PC-9 (cell line): ENCODE measurements at regions not wholly inside any gene's neighbourhood (a gene's known extent, or its start where the extent isn't known, plus 50 kb on each side); places are given as distances from the start of the nearest gene placed in this dataset.

Source experiments
- BruUV-seq: library from RNA; stranded (reverse); fragments of 400-500 nt; replicated peaks from 2 replicates; lab custom pipeline; 2021; lab: Mats Ljungman, UMichigan
- CTCF ChIA-PET: fragments of 300-600 bp; sonication (Branson Sonifier 250); formaldehyde crosslinking; loops from one replicate; lab custom pipeline; 2022; ENCODE audit warnings: antibody characterized with exemption; lab: Charles Lee
- POLR2A ChIA-PET: fragments of 300-600 bp; sonication (Branson Sonifier 250); formaldehyde crosslinking; loops from one replicate; lab custom pipeline; 2022; ENCODE audit warnings: antibody characterized with exemption; ENCODE audit not compliant: unreplicated experiment; lab: Charles Lee
- DNase-seq, 2 experiments: peaks; one replicate each; pipeline versions ENCODE4 v3.0.0 to v3.0.0-alpha.2; 2015 to 2022; ENCODE audit warnings: mixed read lengths in 1 of 2
- H2AFZ ChIP-seq: fragments of 200-600 bp; sonication (generic); 2 replicates; pipeline ENCODE4 v1.8.1; 2017; ENCODE audit warnings: antibody characterized with exemption
- H3F3A ChIP-seq: fragments of 200-600 bp; sonication (generic); 2 replicates; pipeline ENCODE4 v1.8.1; 2017; ENCODE audit warnings: antibody characterized with exemption, mild to moderate bottlenecking, low read depth; ENCODE audit not compliant: insufficient read depth
- H3K27ac ChIP-seq: fragments of 200-600 bp; sonication (generic); 2 replicates; pipeline ENCODE4 v1.6.1; 2016; ENCODE audit warnings: mixed run types
- H3K27me3 ChIP-seq: fragments of 200-600 bp; sonication (generic); 2 replicates; pipeline ENCODE4 v1.6.1; 2016; ENCODE audit warnings: low read depth, mixed run types; ENCODE audit not compliant: insufficient read depth
- H3K36me3 ChIP-seq: fragments of 200-600 bp; sonication (generic); 2 replicates; pipeline ENCODE4 v1.6.1; 2016; ENCODE audit warnings: low read depth, mixed run types
- H3K4me1 ChIP-seq: fragments of 200-600 bp; sonication (generic); replicated peaks from 2 replicates; pipeline ENCODE4 v1.6.1; 2016; ENCODE audit warnings: mixed run types; ENCODE audit not compliant: insufficient read depth
- H3K4me2 ChIP-seq: fragments of 200-600 bp; sonication (generic); 2 replicates; pipeline ENCODE4 v1.6.1; 2017; ENCODE audit warnings: mixed run types
- H3K4me3 ChIP-seq: fragments of 200-600 bp; sonication (generic); 2 replicates; pipeline ENCODE4 v1.6.1; 2016; ENCODE audit warnings: mixed run types
- H3K79me2 ChIP-seq: fragments of 200-600 bp; sonication (generic); 2 replicates; pipeline ENCODE4 v1.6.1; 2017; ENCODE audit warnings: low read depth, mixed run types
- H3K9me2 ChIP-seq: fragments of 200-600 bp; sonication (generic); 2 replicates; pipeline ENCODE4 v1.8.1; 2017; ENCODE audit warnings: mild to moderate bottlenecking; ENCODE audit not compliant: insufficient read depth
- H3K9me3 ChIP-seq: fragments of 200-600 bp; sonication (generic); 2 replicates; pipeline ENCODE4 v1.8.1; 2016; ENCODE audit warnings: low read depth; ENCODE audit not compliant: insufficient read depth
- H4K20me1 ChIP-seq: fragments of 200-600 bp; sonication (generic); 2 replicates; pipeline ENCODE4 v1.8.1; 2017; ENCODE audit not compliant: insufficient read depth
- CTCF ChIP-seq: fragments of 200-600 bp; sonication (generic); conservative IDR thresholded peaks from 2 replicates; pipeline ENCODE4 v1.6.1; 2017; ENCODE audit warnings: mixed run types, antibody characterized with exemption, mild to moderate bottlenecking, moderate library complexity
- EZH2 ChIP-seq: fragments of 200-600 bp; sonication (generic); IDR thresholded peaks from 2 replicates; pipeline ENCODE4 v1.8.0; 2017; ENCODE audit warnings: antibody characterized with exemption, low read depth
- intact Hi-C: fragments of 100-400 bp; cut with micrococcal nuclease; formaldehyde crosslinking; loops from one replicate; pipeline ENCODE4 v1.10.0; 2022; ENCODE audit not compliant: unreplicated experiment

GRCh38 chr2:215521031-215521430, 85.2 kb upstream of the FN1 start:
- Histone ChIP-seq H2AFZ (no peak overlapping the region), H3K9me2 (no peaks in the 10 kb centered on the region), H3K36me3 (no peaks in the 10 kb centered on the region), H4K20me1 (no peaks in the 10 kb centered on the region), H3K27me3 (no peaks in the 10 kb centered on the region), H3K4me1 (no peaks in the 10 kb centered on the region), H3K27ac (no peak overlapping the region), H3K79me2 (no peaks in the 10 kb centered on the region), H3F3A (no peaks in the 10 kb centered on the region), H3K4me2 (no peak overlapping the region), H3K4me3 (no peak overlapping the region), H3K9me3 (no peaks in the 10 kb centered on the region; the same call in 1 of the 2 replicates)
- no peak for DNase-seq
- TF ChIP-seq EZH2 (no peak), CTCF (no peak)
- intact Hi-C loops = no loop called here
- ChIA-PET POLR2A (no interaction called here), CTCF (interaction anchor here (0.6 kb wide), 1 partner anchor 1430 kb away, joined by 4 read pairs; no protein-coding TSS in a partner anchor)
- BruUV-seq = no TSS peak

GRCh38 chr2:215517391-215517790, 81.5 kb upstream of the FN1 start:
- no peak for TF ChIP-seq EZH2
- no peak for TF ChIP-seq CTCF
- BruUV-seq = no TSS peak
- DNase-seq = no peak
- no peaks in the 10 kb centered on the region for H3K79me2 ChIP-seq
- H2AFZ ChIP-seq = no peak overlapping the region
- H3K27ac ChIP-seq = no peak overlapping the region
- ChIA-PET CTCF (no interaction called here), POLR2A (no interaction called here)
- H3K4me2 ChIP-seq = no peak overlapping the region
- H3K4me1 ChIP-seq = no peaks in the 10 kb centered on the region
- H3F3A ChIP-seq = no peaks in the 10 kb centered on the region
- H3K9me2 ChIP-seq = no peaks in the 10 kb centered on the region
- no peaks in the 10 kb centered on the region for H3K36me3 ChIP-seq
- H3K9me3 ChIP-seq = no peaks in the 10 kb centered on the region
- H3K4me3 ChIP-seq = no peak overlapping the region
- no peaks in the 10 kb centered on the region for H4K20me1 ChIP-seq
- no peaks in the 10 kb centered on the region for H3K27me3 ChIP-seq
- intact Hi-C loops = no loop called here

GRCh38 chr2:215514516-215514915, 78.6 kb upstream of the FN1 start:
- H3K79me2 ChIP-seq = no peaks in the 10 kb centered on the region
- H2AFZ ChIP-seq = no peak overlapping the region
- BruUV-seq = no TSS peak
- no peaks in the 10 kb centered on the region for H4K20me1 ChIP-seq
- H3K4me3 ChIP-seq = no peak overlapping the region
- ChIA-PET POLR2A (no interaction called here), CTCF (no interaction called here)
- TF ChIP-seq CTCF (no peak), EZH2 (no peak)
- no peaks in the 10 kb centered on the region for H3K9me3 ChIP-seq
- DNase-seq = no peak
- H3F3A ChIP-seq = no peaks in the 10 kb centered on the region
- intact Hi-C loops = no loop called here
- no peak overlapping the region for H3K4me2 ChIP-seq
- H3K36me3 ChIP-seq = no peaks in the 10 kb centered on the region
- no peak overlapping the region for H3K27ac ChIP-seq
- H3K27me3 ChIP-seq = no peaks in the 10 kb centered on the region
- H3K4me1 ChIP-seq = no peaks in the 10 kb centered on the region
- H3K9me2 ChIP-seq = no peaks in the 10 kb centered on the region
